PC-3 (cell line): ENCODE measurements at regions not wholly inside any gene's neighbourhood (a gene's known extent, or its start where the extent isn't known, plus 50 kb on each side); places are given as distances from the start of the nearest gene placed in this dataset.

Source experiments
- ATAC-seq: fragments of 200-7000 bp; cut with Tn5 transposase; 2 replicates; pipeline ENCODE4 v1.9.1; 2020; ENCODE audit warnings: mild to moderate bottlenecking, moderate library complexity
- BruUV-seq: library from RNA; stranded (reverse); fragments of 400-500 nt; replicated peaks from 2 replicates; lab custom pipeline; 2021; lab: Mats Ljungman, UMichigan
- CTCF ChIA-PET: fragments of 300-600 bp; sonication (Branson Sonifier 250); formaldehyde crosslinking; loops from one replicate; lab custom pipeline; 2022; ENCODE audit warnings: antibody characterized with exemption; lab: Charles Lee
- POLR2A ChIA-PET: fragments of 300-600 bp; sonication (Branson Sonifier 250); formaldehyde crosslinking; loops from one replicate; lab custom pipeline; 2022; ENCODE audit warnings: antibody characterized with exemption; ENCODE audit not compliant: unreplicated experiment; lab: Charles Lee
- DNase-seq: peaks from one replicate; pipeline ENCODE4 v3.0.0-alpha.2; 2015
- H2AFZ ChIP-seq: fragments of 300-600 bp; sonication (generic); 2 replicates; pipeline ENCODE4 v1.6.0; 2016; ENCODE audit warnings: antibody characterized with exemption, low read length
- H3F3A ChIP-seq: fragments of 300-600 bp; sonication (generic); one replicate; pipeline ENCODE4 v1.6.0; 2017; ENCODE audit warnings: antibody characterized with exemption, low read length, control low read depth, mild to moderate bottlenecking; ENCODE audit not compliant: unreplicated experiment
- H3K27ac ChIP-seq: fragments of 300-600 bp; sonication (generic); 2 replicates; pipeline ENCODE4 v1.5.1; 2016; ENCODE audit warnings: mild to moderate bottlenecking, low read length
- H3K27me3 ChIP-seq: fragments of 300-600 bp; sonication (generic); 2 replicates; pipeline ENCODE4 v1.6.1; 2016; ENCODE audit warnings: low read length, mixed read lengths
- H3K36me3 ChIP-seq: fragments of 300-600 bp; sonication (generic); 2 replicates; pipeline ENCODE4 v1.6.1; 2016; ENCODE audit warnings: low read depth, mixed run types, low read length, mixed read lengths
- H3K4me1 ChIP-seq: fragments of 300-600 bp; sonication (generic); 2 replicates; pipeline ENCODE4 v1.5.1; 2016; ENCODE audit warnings: low read length; ENCODE audit not compliant: insufficient read depth
- H3K4me2 ChIP-seq: fragments of 300-600 bp; sonication (generic); 2 replicates; pipeline ENCODE4 v1.6.0; 2016; ENCODE audit warnings: low read length
- H3K4me3 ChIP-seq: fragments of 300-600 bp; sonication (generic); 2 replicates; pipeline ENCODE4 v1.5.1; 2016; ENCODE audit warnings: mild to moderate bottlenecking, low read length, mixed read lengths
- H3K79me2 ChIP-seq: fragments of 300-600 bp; sonication (generic); 2 replicates; pipeline ENCODE4 v1.6.1; 2017; ENCODE audit warnings: low read length, mixed read lengths
- H3K9ac ChIP-seq: fragments of 300-600 bp; sonication (generic); 2 replicates; pipeline ENCODE4 v1.6.0; 2016; ENCODE audit warnings: mild to moderate bottlenecking, low read length
- H3K9me2 ChIP-seq: fragments of 300-600 bp; sonication (generic); replicated peaks from 2 replicates; pipeline ENCODE4 v1.6.1; 2016; ENCODE audit warnings: mixed run types, low read length, mixed read lengths
- H3K9me3 ChIP-seq: fragments of 300-600 bp; sonication (generic); 2 replicates; pipeline ENCODE4 v1.6.1; 2016; ENCODE audit warnings: low read length, mixed read lengths
- H4K20me1 ChIP-seq: fragments of 300-600 bp; sonication (generic); 2 replicates; pipeline ENCODE4 v1.6.1; 2016; ENCODE audit warnings: low read length, mixed read lengths
- CTCF ChIP-seq: fragments of 300-600 bp; sonication (generic); conservative IDR thresholded peaks from 2 replicates; pipeline ENCODE4 v1.5.1; 2017; ENCODE audit warnings: antibody characterized with exemption, low read depth, mild to moderate bottlenecking, low read length
- EZH2 ChIP-seq: fragments of 300-600 bp; sonication (generic); IDR thresholded peaks from one replicate; pipeline ENCODE4 v1.6.1; 2017; ENCODE audit warnings: antibody characterized with exemption, mild to moderate bottlenecking, low read length; ENCODE audit not compliant: unreplicated experiment
- EZH2phosphoT487 ChIP-seq: fragments of 300-600 bp; sonication (generic); IDR thresholded peaks from 2 replicates; pipeline ENCODE4 v1.6.1; 2018; ENCODE audit warnings: mild to moderate bottlenecking, antibody characterized with exemption, low read length, borderline replicate concordance
- intact Hi-C: fragments of 100-400 bp; cut with micrococcal nuclease; formaldehyde crosslinking; loops from 2 replicates; pipeline ENCODE4 v1.9.0; 2023

- H3F3A ChIP-seq: no peaks in the 10 kb centered on the region
- H3K27me3 ChIP-seq: peaks cover 40% of the 10 kb centered on the region
- no peaks in the 10 kb centered on the region for H4K20me1 ChIP-seq
- no peak overlapping the region for H3K27ac ChIP-seq
- no peak overlapping the region for H3K4me2 ChIP-seq
- no peaks in the 10 kb centered on the region for H3K36me3 ChIP-seq
- no peak for TF ChIP-seq CTCF
- no peak for TF ChIP-seq EZH2phosphoT487
- no peak for TF ChIP-seq EZH2
- ChIA-PET POLR2A (no interaction called here), CTCF (no interaction called here)
- no peak for ATAC-seq
- no peak overlapping the region for H3K9ac ChIP-seq
- DNase-seq: no peak
- no TSS peak for BruUV-seq
- H3K79me2 ChIP-seq: no peaks in the 10 kb centered on the region
- intact Hi-C loops: no loop called here
- H2AFZ ChIP-seq: no peak overlapping the region
- H3K4me3 ChIP-seq: no peak overlapping the region
- H3K9me3 ChIP-seq: no peaks in the 10 kb centered on the region
- H3K9me2 ChIP-seq: no peaks in the 10 kb centered on the region
- no peaks in the 10 kb centered on the region for H3K4me1 ChIP-seq
These were observed 218.6 kb downstream of the HRH4 start for GRCh38 chr18:24679062-24679461.

- Histone ChIP-seq H3K4me3 (no peak overlapping the region), H3K4me1 (no peaks in the 10 kb centered on the region), H3K4me2 (no peak overlapping the region), H3F3A (no peaks in the 10 kb centered on the region), H3K27ac (no peak overlapping the region), H3K9ac (no peak overlapping the region), H3K27me3 (peaks cover 37% of the 10 kb centered on the region), H2AFZ (no peak overlapping the region), H4K20me1 (no peaks in the 10 kb centered on the region), H3K79me2 (no peaks in the 10 kb centered on the region), H3K9me3 (no peaks in the 10 kb centered on the region), H3K9me2 (no peaks in the 10 kb centered on the region), H3K36me3 (no peaks in the 10 kb centered on the region)
- CTCF ChIA-PET: no interaction called here
- no peak for TF ChIP-seq CTCF
- no peak for TF ChIP-seq EZH2phosphoT487
- no peak for TF ChIP-seq EZH2
- intact Hi-C loops: no loop called here
- no TSS peak for BruUV-seq
- DNase-seq (peak; percentile 11), ATAC-seq (no peak)
- POLR2A ChIA-PET: no interaction called here
These were observed 223.5 kb downstream of the HRH4 start for GRCh38 chr18:24683925-24684324.

GRCh38 chr18:24685254-24685959 is 225.0 kb downstream of the HRH4 start:
- ChIA-PET CTCF (no interaction called here), POLR2A (no interaction called here)
- no peaks in the 10 kb centered on the region for H3K9me2 ChIP-seq
- no peak overlapping the region for H3K4me3 ChIP-seq
- no peaks in the 10 kb centered on the region for H3K36me3 ChIP-seq
- no peaks in the 10 kb centered on the region for H3F3A ChIP-seq
- peaks cover 44% of the 10 kb centered on the region for H3K27me3 ChIP-seq
- H4K20me1 ChIP-seq: no peaks in the 10 kb centered on the region
- no peaks in the 10 kb centered on the region for H3K79me2 ChIP-seq
- H3K4me1 ChIP-seq: no peaks in the 10 kb centered on the region
- no peak overlapping the region for H3K9ac ChIP-seq
- no peak overlapping the region for H3K4me2 ChIP-seq
- H3K9me3 ChIP-seq: no peaks in the 10 kb centered on the region
- intact Hi-C loops: no loop called here
- ATAC-seq (no peak), DNase-seq (no peak)
- BruUV-seq: no TSS peak
- TF ChIP-seq CTCF (no peak), EZH2 (no peak), EZH2phosphoT487 (no peak)
- no peak overlapping the region for H2AFZ ChIP-seq
- H3K27ac ChIP-seq: no peak overlapping the region
